DOHH2 (cell line): ENCODE measurements at regions not wholly inside any gene's neighbourhood (a gene's known extent, or its start where the extent isn't known, plus 50 kb on each side); places are given as distances from the start of the nearest gene placed in this dataset.
"Not testable (repeated sequence)": the region's sequence is repeated elsewhere in the genome, so short reads cannot be mapped to it uniquely, and the experiment has no call there.

Experiments used
- H3F3A ChIP-seq: fragments of 200-600 bp; sonication (generic), shearing (Covaris generic); 2 replicates; pipeline ENCODE4 v1.6.0; 2016; ENCODE audit warnings: antibody characterized with exemption, mild to moderate bottlenecking; ENCODE audit not compliant: control insufficient read depth, insufficient read depth
- H3K27ac ChIP-seq: fragments of 200-600 bp; sonication (generic); 2 replicates; pipeline ENCODE4 v1.5.1; 2014; ENCODE audit warnings: low read depth, mild to moderate bottlenecking, low read length, moderate library complexity
- H3K27me3 ChIP-seq: fragments of 200-600 bp; sonication (generic); 2 replicates; pipeline ENCODE4 v1.6.1; 2014; ENCODE audit warnings: mild to moderate bottlenecking, low read length, mixed read lengths; ENCODE audit not compliant: control insufficient read depth
- H3K36me3 ChIP-seq: fragments of 200-600 bp; sonication (generic); 2 replicates; pipeline ENCODE4 v1.6.1; 2014; ENCODE audit warnings: mild to moderate bottlenecking, low read length, moderate library complexity, mixed read lengths; ENCODE audit not compliant: control insufficient read depth
- H3K4me1 ChIP-seq: fragments of 200-600 bp; sonication (generic); 2 replicates; pipeline ENCODE4 v1.6.1; 2014; ENCODE audit warnings: mild to moderate bottlenecking, low read length, mixed read lengths; ENCODE audit not compliant: control insufficient read depth
- H3K4me2 ChIP-seq: fragments of 200-600 bp; sonication (generic); 2 replicates; pipeline ENCODE4 v1.6.0; 2014; ENCODE audit warnings: mild to moderate bottlenecking, low read length, moderate library complexity
- H3K4me3 ChIP-seq: fragments of 200-600 bp; sonication (generic); 2 replicates; pipeline ENCODE4 v1.5.1; 2014; ENCODE audit warnings: mild to moderate bottlenecking, low read length, mixed read lengths
- H3K79me2 ChIP-seq: fragments of 200-600 bp; sonication (generic); 2 replicates; pipeline ENCODE4 v1.6.1; 2014; ENCODE audit warnings: mild to moderate bottlenecking, low read length, mixed read lengths; ENCODE audit not compliant: control insufficient read depth
- H3K9me2 ChIP-seq: fragments of 200-600 bp; sonication (generic); replicated peaks from 2 replicates; pipeline ENCODE4 v1.6.1; 2014; ENCODE audit warnings: mild to moderate bottlenecking, low read length, mixed read lengths; ENCODE audit not compliant: control insufficient read depth
- H3K9me3 ChIP-seq: fragments of 200-600 bp; sonication (generic); 2 replicates; pipeline ENCODE4 v1.6.1; 2014; ENCODE audit warnings: antibody characterized with exemption, low read length, mixed read lengths; ENCODE audit not compliant: control insufficient read depth, insufficient read depth
- H4K20me1 ChIP-seq: fragments of 200-600 bp; sonication (generic); 2 replicates; pipeline ENCODE4 v1.6.0; 2014; ENCODE audit warnings: low read depth, mild to moderate bottlenecking, antibody characterized with exemption, low read length, moderate library complexity; ENCODE audit not compliant: control insufficient read depth, insufficient read depth
- CTCF ChIP-seq: fragments of 200-600 bp; sonication (generic); IDR thresholded peaks from one replicate; pipeline ENCODE4 v1.5.1; 2014; ENCODE audit warnings: antibody characterized with exemption, mild to moderate bottlenecking, low read depth, low read length; ENCODE audit not compliant: poor library complexity, severe bottlenecking
- EZH2phosphoT487 ChIP-seq: fragments of 200-600 bp; sonication (generic); IDR thresholded peaks from 2 replicates; pipeline ENCODE4 v1.6.1; 2017; ENCODE audit warnings: borderline replicate concordance, mild to moderate bottlenecking, antibody characterized with exemption, low read length, moderate library complexity, mixed read lengths

GRCh38 chr4:95761871-95762270 lies 78.0 kb upstream of the PDHA2 start:
- no peak overlapping the region for H3K4me3 ChIP-seq
- no peak overlapping the region for H3K27ac ChIP-seq
- H3K9me3 ChIP-seq, result 0 out of 2 replicates have a peak, but pooled peaks cover 2% of the 10 kb centered on the region
- H3K27me3 ChIP-seq, result no peaks in the 10 kb centered on the region
- TF ChIP-seq CTCF, result no peak
- no peak for TF ChIP-seq EZH2phosphoT487
- no peaks in the 10 kb centered on the region for H4K20me1 ChIP-seq
- no peaks in the 10 kb centered on the region for H3K9me2 ChIP-seq
- H3K4me1 ChIP-seq, result peaks cover 39% of the 10 kb centered on the region
- H3K4me2 ChIP-seq, result no peak overlapping the region
- peaks cover 11% of the 10 kb centered on the region for H3K36me3 ChIP-seq
- peaks cover 5% of the 10 kb centered on the region; the same call in 1 of the 2 replicates for H3F3A ChIP-seq
- no peaks in the 10 kb centered on the region for H3K79me2 ChIP-seq

- Histone ChIP-seq H3K4me2 (no peak overlapping the region), H3K4me1 (peaks cover 44% of the 10 kb centered on the region), H3K9me2 (no peaks in the 10 kb centered on the region), H3K27me3 (no peaks in the 10 kb centered on the region), H3K27ac (no peak overlapping the region), H3K79me2 (no peaks in the 10 kb centered on the region), H4K20me1 (no peaks in the 10 kb centered on the region), H3K9me3 (0 out of 2 replicates have a peak, but pooled peaks cover 2% of the 10 kb centered on the region), H3K4me3 (no peak overlapping the region), H3F3A (peaks cover 5% of the 10 kb centered on the region; the same call in 1 of the 2 replicates), H3K36me3 (peaks cover 11% of the 10 kb centered on the region)
- no peak for TF ChIP-seq EZH2phosphoT487
- TF ChIP-seq CTCF, result no peak
Observed at GRCh38 chr4:95761426-95761825, 78.5 kb upstream of the PDHA2 start.

GRCh38 chr4:95760646-95761045 lies 79.2 kb upstream of the PDHA2 start:
- H4K20me1 ChIP-seq, H3K9me3 ChIP-seq, H3K9me2 ChIP-seq, H3K4me2 ChIP-seq, H3F3A ChIP-seq, H3K27ac ChIP-seq, H3K79me2 ChIP-seq, H3K27me3 ChIP-seq, H3K4me3 ChIP-seq: not testable (repeated sequence)
- Histone ChIP-seq H3K36me3 (peaks cover 11% of the 10 kb centered on the region), H3K4me1 (peaks cover 45% of the 10 kb centered on the region)

DNA sequence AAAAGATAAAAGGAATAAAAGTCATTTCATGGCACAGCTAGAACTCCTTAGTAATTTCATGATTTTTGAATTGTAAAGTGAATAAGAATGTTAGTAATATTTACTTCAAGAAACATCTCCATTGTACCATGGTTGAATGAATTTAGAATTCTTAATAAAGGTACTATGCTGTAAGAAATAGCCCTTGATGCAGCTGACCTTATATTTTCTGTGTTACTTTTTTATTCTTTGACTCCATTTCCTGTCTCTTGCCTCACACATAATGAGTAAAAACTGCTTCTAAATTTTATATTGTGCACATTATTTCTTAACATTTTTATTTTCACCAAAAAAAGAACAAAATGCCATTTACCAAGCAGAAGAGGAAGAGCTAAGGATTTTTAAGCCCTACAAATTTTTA lies 81.9 kb upstream of the PDHA2 start:
- H3K27me3 ChIP-seq, result no peaks in the 10 kb centered on the region
- H3K36me3 ChIP-seq, result peaks cover 11% of the 10 kb centered on the region
- no peaks in the 10 kb centered on the region for H3K79me2 ChIP-seq
- no peak for TF ChIP-seq EZH2phosphoT487
- no peak for TF ChIP-seq CTCF
- H4K20me1 ChIP-seq, result no peaks in the 10 kb centered on the region
- H3K4me1 ChIP-seq, result peaks cover 45% of the 10 kb centered on the region
- peak overlapping the region; percentile 73 for H3K4me2 ChIP-seq
- no peaks in the 10 kb centered on the region for H3K9me2 ChIP-seq
- 0 out of 2 replicates have a peak, but pooled peaks cover 2% of the 10 kb centered on the region for H3K9me3 ChIP-seq
- H3K27ac ChIP-seq, result peak overlapping the region; percentile 84
- peaks cover 5% of the 10 kb centered on the region; the same call in 1 of the 2 replicates for H3F3A ChIP-seq
- H3K4me3 ChIP-seq, result peak overlapping the region; percentile 57
